Loucy (cell line): ENCODE measurements at regions not wholly inside any gene's neighbourhood (a gene's known extent, or its start where the extent isn't known, plus 50 kb on each side); places are given as distances from the start of the nearest gene placed in this dataset.

Experiments used
- H2AFZ ChIP-seq: fragments of 200-600 bp; sonication (generic); 2 replicates; pipeline ENCODE4 v1.6.0; 2016; ENCODE audit warnings: antibody characterized with exemption, mild to moderate bottlenecking, low read length, moderate library complexity
- H3F3A ChIP-seq: fragments of 200-600 bp; 2 replicates; pipeline ENCODE4 v1.6.0; 2016; ENCODE audit warnings: antibody characterized with exemption, low read depth, mild to moderate bottlenecking
- H3K27me3 ChIP-seq: fragments of 200-600 bp; sonication (generic); 2 replicates; pipeline ENCODE4 v1.6.1; 2014; ENCODE audit warnings: low read length, mild to moderate bottlenecking; ENCODE audit not compliant: insufficient read depth, poor library complexity, severe bottlenecking
- H3K36me3 ChIP-seq: fragments of 200-600 bp; sonication (generic); 2 replicates; pipeline ENCODE4 v1.6.1; 2016; ENCODE audit warnings: low read length; ENCODE audit not compliant: insufficient read depth
- H3K4me1 ChIP-seq: fragments of 200-600 bp; sonication (generic); 2 replicates; pipeline ENCODE4 v1.5.1; 2014; ENCODE audit warnings: low read length, mild to moderate bottlenecking; ENCODE audit not compliant: insufficient read depth, poor library complexity, severe bottlenecking
- H3K4me2 ChIP-seq: fragments of 200-600 bp; sonication (generic); 2 replicates; pipeline ENCODE4 v1.6.0; 2014; ENCODE audit warnings: antibody characterized with exemption, low read length, low read depth, mild to moderate bottlenecking; ENCODE audit not compliant: poor library complexity, severe bottlenecking
- H3K4me3 ChIP-seq: fragments of 200-600 bp; sonication (generic); 2 replicates; pipeline ENCODE4 v1.5.1; 2014; ENCODE audit warnings: low read length, mild to moderate bottlenecking, mixed read lengths; ENCODE audit not compliant: poor library complexity, severe bottlenecking
- H3K79me2 ChIP-seq: fragments of 200-600 bp; sonication (generic); 2 replicates; pipeline ENCODE4 v1.6.1; 2014; ENCODE audit warnings: low read length; ENCODE audit not compliant: insufficient read depth
- H3K9ac ChIP-seq: fragments of 200-600 bp; sonication (generic); 2 replicates; pipeline ENCODE4 v1.6.0; 2014; ENCODE audit warnings: mild to moderate bottlenecking, low read depth, low read length, moderate library complexity; ENCODE audit not compliant: poor library complexity, severe bottlenecking
- H3K9me2 ChIP-seq: fragments of 200-600 bp; sonication (generic); replicated peaks from 2 replicates; pipeline ENCODE4 v1.6.1; 2016; ENCODE audit warnings: low read depth, low read length, mixed read lengths
- H3K9me3 ChIP-seq: fragments of 200-600 bp; sonication (generic); 2 replicates; pipeline ENCODE4 v1.6.1; 2014; ENCODE audit warnings: mild to moderate bottlenecking, antibody characterized with exemption, low read length, low read depth; ENCODE audit not compliant: insufficient read depth
- H4K20me1 ChIP-seq: fragments of 200-600 bp; sonication (generic); 2 replicates; pipeline ENCODE4 v1.6.0; 2014; ENCODE audit warnings: antibody characterized with exemption, low read length, mild to moderate bottlenecking; ENCODE audit not compliant: insufficient read depth, poor library complexity, severe bottlenecking
- CTCF ChIP-seq: fragments of 200-600 bp; sonication (generic); conservative IDR thresholded peaks from 2 replicates; pipeline ENCODE4 v1.5.1; 2014; ENCODE audit warnings: mild to moderate bottlenecking, antibody characterized with exemption, low read length
- EZH2phosphoT487 ChIP-seq: fragments of 200-600 bp; IDR thresholded peaks from 2 replicates; pipeline ENCODE4 v1.6.1; 2018; ENCODE audit warnings: antibody characterized with exemption, mild to moderate bottlenecking, moderate library complexity, borderline replicate concordance

DNA sequence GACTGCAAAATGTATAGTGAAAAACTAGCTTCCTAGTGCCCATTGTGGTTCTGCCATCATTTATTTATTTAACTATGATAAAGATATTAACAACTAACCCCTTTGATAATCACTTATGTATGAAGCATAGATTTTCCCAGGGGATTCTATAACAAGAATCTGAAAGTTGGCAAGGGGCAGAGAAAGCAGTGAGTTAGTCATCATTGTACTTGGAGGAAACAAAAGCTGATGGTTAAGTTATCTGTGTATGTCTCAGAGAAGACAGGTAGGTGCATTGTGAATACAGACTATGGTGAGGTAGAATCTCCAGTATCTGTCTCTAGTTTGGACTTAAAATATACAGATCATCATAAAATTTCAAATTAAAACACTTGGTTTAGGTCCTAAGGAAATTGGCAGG lies 2159.1 kb upstream of the CELF4 start:
- no peak overlapping the region for H3K9ac ChIP-seq
- H3K79me2 ChIP-seq = no peaks in the 10 kb centered on the region
- H3K9me2 ChIP-seq = no peaks in the 10 kb centered on the region
- no peaks in the 10 kb centered on the region for H3K36me3 ChIP-seq
- H4K20me1 ChIP-seq = no peaks in the 10 kb centered on the region
- TF ChIP-seq EZH2phosphoT487 (no peak), CTCF (no peak)
- H3F3A ChIP-seq = no peaks in the 10 kb centered on the region
- H3K4me1 ChIP-seq = no peaks in the 10 kb centered on the region
- no peak overlapping the region for H3K4me2 ChIP-seq
- no peak overlapping the region for H2AFZ ChIP-seq
- H3K4me3 ChIP-seq = no peak overlapping the region
- H3K9me3 ChIP-seq = 0 out of 2 replicates have a peak, but pooled peaks cover 2% of the 10 kb centered on the region
- H3K27me3 ChIP-seq = no peaks in the 10 kb centered on the region

GRCh38 chr18:39721712-39722111 lies 2156.1 kb upstream of the CELF4 start:
- TF ChIP-seq CTCF = no peak
- TF ChIP-seq EZH2phosphoT487 = no peak

DNA sequence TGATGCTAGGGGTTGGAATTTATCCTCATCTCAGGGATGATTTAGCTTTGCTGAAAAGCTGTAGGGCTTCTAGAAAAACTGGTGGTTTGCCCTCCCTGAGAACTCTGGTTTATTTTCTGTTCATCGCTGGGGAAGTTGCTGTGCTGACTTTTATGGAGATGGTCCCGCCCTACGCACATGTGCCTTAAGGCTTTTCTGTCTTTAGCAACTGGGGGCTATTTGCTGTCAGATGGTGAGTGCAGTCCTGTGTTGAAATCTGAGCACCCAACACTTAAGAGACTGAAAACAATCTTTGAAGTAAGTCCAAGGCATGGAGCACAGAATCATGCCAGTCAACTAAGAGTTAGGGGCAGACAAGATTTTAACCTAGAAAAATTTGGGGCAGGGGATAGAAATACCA lies 2148.4 kb upstream of the CELF4 start:
- Histone ChIP-seq H3K4me2 (no peak overlapping the region), H3K4me3 (no peak overlapping the region), H3K36me3 (no peaks in the 10 kb centered on the region), H3F3A (no peaks in the 10 kb centered on the region), H3K27me3 (no peaks in the 10 kb centered on the region), H3K9me2 (no peaks in the 10 kb centered on the region; the same call in 1 of the 2 replicates), H2AFZ (no peak overlapping the region), H4K20me1 (no peaks in the 10 kb centered on the region), H3K9me3 (no peaks in the 10 kb centered on the region), H3K9ac (no peak overlapping the region), H3K4me1 (no peaks in the 10 kb centered on the region), H3K79me2 (no peaks in the 10 kb centered on the region)
- TF ChIP-seq CTCF (no peak), EZH2phosphoT487 (no peak)

More at GRCh38 chr18:39721712-39722111, 2156.1 kb upstream of the CELF4 start:
- Histone ChIP-seq H3K4me1 (no peaks in the 10 kb centered on the region), H3K9me3 (0 out of 2 replicates have a peak, but pooled peaks cover 2% of the 10 kb centered on the region), H2AFZ (no peak overlapping the region), H3K27me3 (no peaks in the 10 kb centered on the region), H3F3A (no peaks in the 10 kb centered on the region), H3K9ac (no peak overlapping the region), H3K36me3 (no peaks in the 10 kb centered on the region), H3K9me2 (no peaks in the 10 kb centered on the region), H3K4me2 (no peak overlapping the region), H3K79me2 (no peaks in the 10 kb centered on the region), H3K4me3 (no peak overlapping the region), H4K20me1 (no peaks in the 10 kb centered on the region)
